Astrocyte (in vitro differentiated cells and primary cell): ENCODE measurements at regions not wholly inside any gene's neighbourhood (a gene's known extent, or its start where the extent isn't known, plus 50 kb on each side); places are given as distances from the start of the nearest gene placed in this dataset.

ENCODE experiments used
- DNase-seq: peaks from one replicate; pipeline ENCODE4 v3.0.0-alpha.2; 2010; ENCODE audit warnings: low read depth
- FAIRE-seq: peaks from 2 replicates; lab custom pipeline; 2011; peaks lifted over from hg19 to GRCh38; lab: Jason Lieb, UNC
- H2AFZ ChIP-seq: 2 replicates; pipeline ENCODE4 v1.6.0; 2012; ENCODE audit warnings: low read depth, low read length, inconsistent platforms
- H3K27ac ChIP-seq: 2 replicates; pipeline ENCODE4 v1.5.1; 2011; ENCODE audit warnings: low read depth, low read length, inconsistent platforms
- H3K27me3 ChIP-seq: 2 replicates; pipeline ENCODE4 v1.6.0; 2011; ENCODE audit warnings: low read length, inconsistent platforms; ENCODE audit not compliant: insufficient read depth
- H3K36me3 ChIP-seq: 2 replicates; pipeline ENCODE4 v1.5.1; 2011; ENCODE audit warnings: low read length, inconsistent platforms; ENCODE audit not compliant: insufficient read depth
- H3K4me1 ChIP-seq: 2 replicates; pipeline ENCODE4 v1.5.1; 2011; ENCODE audit warnings: low read length, inconsistent platforms; ENCODE audit not compliant: insufficient read depth
- H3K4me2 ChIP-seq: 2 replicates; pipeline ENCODE4 v1.6.0; 2012; ENCODE audit warnings: low read length, inconsistent platforms
- H3K4me3 ChIP-seq: 2 replicates; pipeline ENCODE4 v1.5.1; 2011; ENCODE audit warnings: low read depth, mild to moderate bottlenecking, low read length, inconsistent platforms; ENCODE audit not compliant: insufficient read depth
- H3K79me2 ChIP-seq: 2 replicates; pipeline ENCODE4 v1.6.0; 2012; ENCODE audit warnings: mild to moderate bottlenecking, low read length, inconsistent platforms; ENCODE audit not compliant: insufficient read depth
- H3K9ac ChIP-seq: 2 replicates; pipeline ENCODE4 v1.6.0; 2012; ENCODE audit warnings: mild to moderate bottlenecking, low read length, inconsistent platforms
- H3K9me3 ChIP-seq: 2 replicates; pipeline ENCODE4 v1.5.1; 2012; ENCODE audit warnings: low read depth, mild to moderate bottlenecking, low read length, inconsistent platforms; ENCODE audit not compliant: insufficient read depth
- H4K20me1 ChIP-seq: 2 replicates; pipeline ENCODE4 v1.6.0; 2012; ENCODE audit warnings: low read length, inconsistent platforms; ENCODE audit not compliant: insufficient read depth
- H3K27ac Mint-ChIP-seq: one replicate; pipeline ENCODE4 v1.8.0; 2021; ENCODE audit warnings: mild to moderate bottlenecking, mixed read lengths; ENCODE audit not compliant: unreplicated experiment
- H3K27me3 Mint-ChIP-seq: one replicate; pipeline ENCODE4 v1.8.0; 2021; ENCODE audit warnings: low read depth, mixed read lengths; ENCODE audit not compliant: unreplicated experiment
- H3K36me3 Mint-ChIP-seq: one replicate; pipeline ENCODE4 v1.8.0; 2021; ENCODE audit warnings: low read depth, mixed read lengths; ENCODE audit not compliant: unreplicated experiment
- H3K4me1 Mint-ChIP-seq: one replicate; pipeline ENCODE4 v1.8.0; 2021; ENCODE audit warnings: low read depth, mixed read lengths; ENCODE audit not compliant: unreplicated experiment
- H3K4me3 Mint-ChIP-seq: one replicate; pipeline ENCODE4 v1.8.0; 2021; ENCODE audit warnings: mild to moderate bottlenecking, moderate library complexity, mixed read lengths; ENCODE audit not compliant: unreplicated experiment
- H3K9me3 Mint-ChIP-seq: one replicate; pipeline ENCODE4 v1.8.0; 2021; ENCODE audit warnings: mild to moderate bottlenecking, mixed read lengths; ENCODE audit not compliant: unreplicated experiment
- EZH2 ChIP-seq: IDR thresholded peaks from 2 replicates; pipeline ENCODE4 v1.6.1; 2012; ENCODE audit warnings: mild to moderate bottlenecking, low read length, inconsistent platforms; ENCODE audit not compliant: insufficient read depth
- TF ChIP-seq, protein P1 (sequence below): IDR thresholded peaks from 2 replicates; pipeline ENCODE4 v1.5.1; 2011; ENCODE audit warnings: low read depth, mild to moderate bottlenecking, inconsistent platforms, low read length, moderate library complexity; ENCODE audit not compliant: insufficient read depth

GRCh38 chr15:53212785-53213184, 422.6 kb upstream of the ONECUT1 start:
- no peaks in the 10 kb centered on the region for H3K9me3 ChIP-seq
- Mint-ChIP-seq H3K27me3 (peaks cover 8% of the 10 kb centered on the region), H3K4me3 (no peak overlapping the region), H3K36me3 (no peaks in the 10 kb centered on the region), H3K27ac (no peak overlapping the region), H3K9me3 (no peaks in the 10 kb centered on the region), H3K4me1 (no peaks in the 10 kb centered on the region)
- no peak for TF ChIP-seq EZH2
- TF ChIP-seq, protein P1, sequence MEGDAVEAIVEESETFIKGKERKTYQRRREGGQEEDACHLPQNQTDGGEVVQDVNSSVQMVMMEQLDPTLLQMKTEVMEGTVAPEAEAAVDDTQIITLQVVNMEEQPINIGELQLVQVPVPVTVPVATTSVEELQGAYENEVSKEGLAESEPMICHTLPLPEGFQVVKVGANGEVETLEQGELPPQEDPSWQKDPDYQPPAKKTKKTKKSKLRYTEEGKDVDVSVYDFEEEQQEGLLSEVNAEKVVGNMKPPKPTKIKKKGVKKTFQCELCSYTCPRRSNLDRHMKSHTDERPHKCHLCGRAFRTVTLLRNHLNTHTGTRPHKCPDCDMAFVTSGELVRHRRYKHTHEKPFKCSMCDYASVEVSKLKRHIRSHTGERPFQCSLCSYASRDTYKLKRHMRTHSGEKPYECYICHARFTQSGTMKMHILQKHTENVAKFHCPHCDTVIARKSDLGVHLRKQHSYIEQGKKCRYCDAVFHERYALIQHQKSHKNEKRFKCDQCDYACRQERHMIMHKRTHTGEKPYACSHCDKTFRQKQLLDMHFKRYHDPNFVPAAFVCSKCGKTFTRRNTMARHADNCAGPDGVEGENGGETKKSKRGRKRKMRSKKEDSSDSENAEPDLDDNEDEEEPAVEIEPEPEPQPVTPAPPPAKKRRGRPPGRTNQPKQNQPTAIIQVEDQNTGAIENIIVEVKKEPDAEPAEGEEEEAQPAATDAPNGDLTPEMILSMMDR = no peak
- H3K36me3 ChIP-seq = no peaks in the 10 kb centered on the region
- H4K20me1 ChIP-seq = no peaks in the 10 kb centered on the region
- H2AFZ ChIP-seq = no peak overlapping the region
- no peaks in the 10 kb centered on the region for H3K79me2 ChIP-seq
- H3K27me3 ChIP-seq = no peaks in the 10 kb centered on the region
- H3K9ac ChIP-seq = no peak overlapping the region
- DNase-seq = no peak
- H3K27ac ChIP-seq = no peak overlapping the region
- no peak overlapping the region for H3K4me2 ChIP-seq
- H3K4me3 ChIP-seq = no peak overlapping the region
- FAIRE-seq = no peak
- H3K4me1 ChIP-seq = no peaks in the 10 kb centered on the region

- H3K4me1 Mint-ChIP-seq = no peaks in the 10 kb centered on the region
- no peaks in the 10 kb centered on the region for H3K27me3 ChIP-seq
- no peaks in the 10 kb centered on the region for H3K4me1 ChIP-seq
- no peaks in the 10 kb centered on the region for H3K9me3 ChIP-seq
- no peak overlapping the region for H3K4me3 ChIP-seq
- H3K27ac ChIP-seq = no peak overlapping the region
- no peak overlapping the region for H3K27ac Mint-ChIP-seq
- FAIRE-seq = no peak
- H3K4me2 ChIP-seq = no peak overlapping the region
- H3K9ac ChIP-seq = no peak overlapping the region
- DNase-seq = no peak
- H3K79me2 ChIP-seq = no peaks in the 10 kb centered on the region
- no peaks in the 10 kb centered on the region for H4K20me1 ChIP-seq
- TF ChIP-seq, protein P1 = no peak
- no peak for TF ChIP-seq EZH2
- H3K27me3 Mint-ChIP-seq = peaks cover 2% of the 10 kb centered on the region
- peaks cover 2% of the 10 kb centered on the region for H3K9me3 Mint-ChIP-seq
- H3K36me3 ChIP-seq = no peaks in the 10 kb centered on the region
- no peaks in the 10 kb centered on the region for H3K36me3 Mint-ChIP-seq
- no peak overlapping the region for H3K4me3 Mint-ChIP-seq
- H2AFZ ChIP-seq = no peak overlapping the region
These were observed 420.5 kb upstream of the ONECUT1 start for GRCh38 chr15:53210653-53211052.

DNA sequence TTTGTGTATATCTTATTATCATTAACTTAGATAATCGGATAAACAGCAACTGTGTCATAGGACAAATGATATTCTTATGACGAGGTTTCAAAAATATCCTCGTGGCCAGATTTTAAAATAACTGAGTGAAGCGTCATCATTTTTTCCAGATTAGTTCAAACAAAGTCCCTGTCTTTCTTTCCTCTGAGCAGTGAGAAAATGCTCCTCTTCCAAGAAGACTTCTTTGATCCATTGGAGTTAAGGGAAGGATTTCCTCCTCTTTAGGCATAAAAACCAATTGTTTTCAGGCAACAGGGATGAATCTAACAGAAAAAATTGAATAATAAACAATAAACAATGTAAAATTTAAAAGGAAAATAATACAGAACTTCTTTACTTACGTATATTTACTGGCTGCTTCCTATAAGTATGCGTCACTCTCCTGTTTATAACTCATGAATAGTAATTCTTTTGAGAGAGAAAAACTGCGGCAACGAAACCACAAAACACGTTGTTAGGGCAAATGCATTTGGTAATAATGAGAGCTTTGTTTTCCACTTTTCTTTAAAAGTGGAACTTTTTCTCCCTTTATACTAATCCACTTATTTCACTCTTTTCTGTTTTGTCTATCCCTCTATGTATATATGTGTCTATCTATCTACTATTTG, 419.4 kb upstream of the ONECUT1 start:
- Mint-ChIP-seq H3K9me3 (peaks cover 2% of the 10 kb centered on the region), H3K4me1 (no peaks in the 10 kb centered on the region), H3K36me3 (no peaks in the 10 kb centered on the region), H3K27ac (no peak overlapping the region), H3K27me3 (peaks cover 2% of the 10 kb centered on the region), H3K4me3 (no peak overlapping the region)
- Histone ChIP-seq H4K20me1 (no peaks in the 10 kb centered on the region), H3K4me1 (no peaks in the 10 kb centered on the region), H2AFZ (no peak overlapping the region), H3K9me3 (no peaks in the 10 kb centered on the region), H3K27me3 (no peaks in the 10 kb centered on the region), H3K4me3 (no peak overlapping the region), H3K27ac (peak overlapping the region; percentile 45), H3K36me3 (no peaks in the 10 kb centered on the region), H3K4me2 (no peak overlapping the region), H3K9ac (no peak overlapping the region), H3K79me2 (no peaks in the 10 kb centered on the region)
- FAIRE-seq (no peak), DNase-seq (peak; percentile 19)
- TF ChIP-seq, protein P1 = no peak
- TF ChIP-seq EZH2 = no peak
